ENCODE measurements at regions not wholly inside any gene's neighbourhood (a gene's known extent, or its start where the extent isn't known, plus 50 kb on each side); places are given as distances from the start of the nearest gene placed in this dataset.

DNA sequence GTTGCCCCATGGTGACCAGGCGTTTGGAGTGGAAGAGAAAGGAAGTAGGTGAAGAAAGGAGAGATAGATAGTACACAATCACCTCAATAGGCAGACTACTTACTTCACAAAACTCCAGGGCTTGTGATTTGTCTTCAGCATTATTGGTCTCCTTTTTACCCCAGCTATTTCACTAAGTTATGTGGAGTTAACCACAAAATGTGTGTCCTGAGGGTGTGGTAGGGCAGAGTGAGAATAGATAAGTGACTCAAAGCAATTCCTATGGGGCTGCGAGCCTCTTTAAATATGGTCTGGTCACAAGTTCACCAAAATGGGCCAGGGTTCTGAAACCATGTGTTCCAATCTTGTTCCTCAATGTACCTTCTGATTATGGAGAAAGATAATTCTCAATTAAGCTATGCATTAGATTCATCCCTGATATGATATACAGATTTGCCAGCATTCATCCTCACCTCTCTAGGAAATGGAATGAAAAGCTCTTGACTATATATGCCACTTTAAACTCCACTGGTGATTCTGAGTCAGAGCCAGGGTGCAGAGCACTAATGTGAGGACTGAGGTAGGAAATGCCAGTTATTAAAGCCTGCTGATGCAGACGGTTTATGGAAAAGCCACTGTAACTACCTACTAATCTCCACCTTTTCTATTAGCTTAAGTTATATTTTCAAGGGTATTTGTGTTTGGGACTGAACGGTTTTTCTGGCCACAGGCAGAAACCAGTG is 310.6 kb upstream of the MANEA start:
- no peak for TF ChIP-seq CTCF (conservative IDR thresholded peaks at IDR 0.05; ENCODE audit: low read length)
- TF ChIP-seq EZH2phosphoT487 (IDR thresholded peaks at IDR 0.05; ENCODE audit: borderline replicate concordance, low read depth, low read length) = no peak

All from OCI-LY7 (cell line).